CD4-positive, alpha-beta T cell treated with Interleukin-4 for 4 hours (primary cell): ENCODE measurements at regions not wholly inside any gene's neighbourhood (a gene's known extent, or its start where the extent isn't known, plus 50 kb on each side); places are given as distances from the start of the nearest gene placed in this dataset.

Experiments used
- DNase-seq: peaks from one replicate; pipeline ENCODE4 v3.0.0-alpha.2; 2020

DNA sequence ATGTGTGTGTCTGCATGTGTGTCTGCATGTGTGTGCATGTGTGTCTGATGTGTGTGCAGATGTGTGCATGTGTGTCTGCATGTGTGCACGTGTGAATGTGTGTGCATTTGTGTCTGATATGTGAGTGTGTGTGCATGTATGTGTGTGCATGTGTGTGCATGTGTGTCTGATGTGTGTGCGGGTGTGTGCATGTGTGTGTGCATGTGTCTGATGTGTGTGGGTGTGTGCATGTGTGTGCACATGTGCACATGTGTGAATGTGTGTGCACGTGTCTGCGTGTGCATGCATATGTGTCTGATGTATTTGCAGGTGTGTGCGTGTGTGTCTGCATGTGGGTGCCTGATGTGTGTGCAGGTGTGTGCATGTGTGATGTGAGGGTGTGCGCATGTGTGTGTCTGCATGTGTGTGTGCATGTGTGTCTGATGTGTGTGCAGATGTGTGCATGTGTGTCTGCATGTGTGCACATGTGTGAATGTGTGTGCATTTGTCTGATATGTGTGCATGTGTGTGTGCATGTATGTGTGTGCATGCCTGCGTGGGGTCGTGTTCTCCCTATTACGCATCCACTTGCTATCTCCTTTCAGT, 470.1 kb upstream of the HS6ST1 start:
- no peak for DNase-seq

DNA sequence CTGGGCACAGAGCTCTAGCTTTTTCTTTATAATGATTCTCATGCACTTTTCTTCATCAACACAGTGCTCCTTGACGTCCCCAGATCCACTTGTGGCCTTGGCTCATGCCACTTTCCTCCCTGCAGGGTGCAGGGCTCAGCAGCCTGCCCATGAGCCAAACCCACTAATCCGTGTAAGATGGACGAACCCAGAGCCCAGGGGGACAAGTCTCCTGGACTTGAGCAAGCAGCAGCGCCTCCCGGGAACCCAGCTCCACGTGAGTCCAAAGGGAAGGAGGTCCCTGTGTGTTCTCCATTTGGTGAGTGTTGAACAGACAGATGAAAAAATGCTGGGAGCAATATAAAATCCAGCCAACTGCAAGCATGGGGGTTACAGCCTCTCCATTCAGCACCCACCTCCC, 470.6 kb upstream of the HS6ST1 start:
- no peak for DNase-seq

DNA sequence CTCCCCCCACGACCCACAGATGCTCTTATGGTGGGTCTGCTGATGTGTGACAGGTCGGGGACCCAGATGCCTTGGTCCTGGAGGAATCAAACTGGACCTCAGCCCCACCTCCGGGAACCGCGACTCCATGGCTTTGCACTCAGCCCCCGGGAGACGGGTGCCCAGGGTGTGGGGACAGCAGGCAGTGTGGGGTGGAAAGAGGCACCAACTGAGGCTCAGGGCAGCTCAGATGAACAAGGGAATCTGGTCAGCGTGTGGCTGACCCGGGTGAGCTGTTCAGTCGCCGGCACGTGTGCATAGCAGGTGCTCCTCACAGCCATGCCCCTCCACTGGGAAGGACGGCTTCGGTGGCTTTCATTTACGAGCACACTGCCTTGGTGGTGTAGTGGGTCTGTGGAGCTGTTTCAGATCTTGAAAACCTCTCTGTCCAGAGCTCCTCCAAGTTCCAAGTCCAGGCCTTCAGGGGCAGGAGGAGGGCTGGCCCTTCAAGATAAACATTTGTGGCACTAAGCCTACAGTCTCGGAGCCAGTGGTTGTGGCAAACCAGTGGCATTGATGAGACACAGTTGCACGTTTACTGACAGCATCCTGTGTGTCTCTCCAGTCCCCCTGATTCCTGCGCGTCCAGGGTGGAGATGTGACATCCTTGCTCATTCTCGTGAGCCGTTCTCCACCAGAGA, 471.2 kb upstream of the HS6ST1 start:
- no peak for DNase-seq

DNA sequence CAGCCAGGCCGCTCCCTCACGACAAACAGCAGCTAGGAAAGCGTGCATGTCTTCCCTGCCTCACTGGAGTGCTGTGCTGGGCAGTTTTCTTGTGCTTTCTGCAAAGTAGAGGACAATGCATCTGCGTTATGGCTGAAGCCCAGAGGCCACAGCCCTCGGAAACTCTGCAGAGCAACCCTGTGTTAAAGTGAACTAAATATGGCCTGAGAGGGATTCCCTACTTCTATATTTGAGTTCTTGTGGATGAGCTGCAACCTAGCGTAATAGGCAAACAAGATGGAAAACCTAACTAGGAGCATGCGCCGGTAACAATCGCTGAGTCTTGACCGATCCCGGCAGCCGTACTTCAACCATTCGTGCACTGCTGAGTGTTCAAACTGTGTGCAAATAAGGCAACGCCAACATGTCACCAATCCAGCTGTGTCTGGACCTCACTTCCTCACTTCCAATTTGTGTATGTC, 471.9 kb upstream of the HS6ST1 start:
- no peak for DNase-seq

DNA sequence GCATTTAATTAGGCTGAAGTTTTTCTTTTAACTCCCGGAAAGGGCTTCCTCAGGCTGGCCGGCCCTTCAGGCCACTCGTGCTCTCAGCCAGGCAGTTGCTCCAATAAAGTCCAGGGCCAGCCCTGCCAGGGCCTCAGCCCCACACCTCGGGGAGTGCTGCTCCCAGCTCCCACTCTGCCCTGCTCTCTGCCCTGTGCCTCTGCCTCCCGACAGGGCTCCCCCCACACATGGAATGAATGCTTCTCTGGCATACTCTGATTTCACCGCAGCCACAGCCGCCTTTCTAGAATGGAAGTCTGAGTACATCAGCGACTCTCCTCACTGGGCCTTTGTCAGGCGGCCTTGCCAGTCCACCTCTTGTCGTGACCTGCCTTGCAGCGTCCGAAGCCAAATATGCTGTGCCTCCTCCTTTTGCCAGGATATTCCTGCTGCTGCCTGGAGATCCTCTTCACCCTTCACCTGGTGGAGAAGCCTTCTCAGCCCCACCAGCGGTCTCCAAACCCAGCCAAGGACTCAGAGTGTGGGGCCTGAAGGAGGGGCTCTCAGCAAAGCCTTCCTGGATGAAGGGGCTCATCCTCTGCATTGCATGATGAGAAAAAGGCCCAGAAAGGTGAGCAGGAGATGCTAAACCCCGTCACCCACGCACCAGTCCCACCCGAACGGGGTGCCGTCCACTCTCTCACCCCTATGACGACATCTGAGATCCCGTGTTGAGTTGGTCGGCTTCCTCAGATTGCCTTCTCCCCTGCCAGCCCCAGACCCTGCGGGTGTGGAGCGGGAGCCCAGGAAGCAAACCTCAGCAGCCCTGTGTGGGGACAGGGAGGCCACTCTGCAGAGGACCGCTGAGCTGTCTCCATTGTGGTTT, 472.7 kb upstream of the HS6ST1 start:
- DNase-seq, result no peak

DNA sequence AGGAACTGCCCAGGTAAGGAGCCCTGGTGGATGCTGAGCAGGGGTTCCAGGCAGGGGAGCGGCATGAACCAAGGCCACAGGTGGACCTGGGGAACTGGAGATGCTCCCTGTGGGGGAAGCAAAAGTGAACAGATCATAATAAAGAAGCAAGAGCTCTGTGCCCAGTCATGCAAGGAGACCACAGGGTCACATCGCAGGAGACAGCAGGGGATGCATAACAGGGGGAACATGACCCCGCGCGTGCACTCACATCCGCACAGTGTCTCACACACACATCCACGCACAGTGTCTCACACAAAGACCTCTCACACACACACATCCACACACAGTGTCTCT, 473.3 kb upstream of the HS6ST1 start:
- DNase-seq, result no peak

DNA sequence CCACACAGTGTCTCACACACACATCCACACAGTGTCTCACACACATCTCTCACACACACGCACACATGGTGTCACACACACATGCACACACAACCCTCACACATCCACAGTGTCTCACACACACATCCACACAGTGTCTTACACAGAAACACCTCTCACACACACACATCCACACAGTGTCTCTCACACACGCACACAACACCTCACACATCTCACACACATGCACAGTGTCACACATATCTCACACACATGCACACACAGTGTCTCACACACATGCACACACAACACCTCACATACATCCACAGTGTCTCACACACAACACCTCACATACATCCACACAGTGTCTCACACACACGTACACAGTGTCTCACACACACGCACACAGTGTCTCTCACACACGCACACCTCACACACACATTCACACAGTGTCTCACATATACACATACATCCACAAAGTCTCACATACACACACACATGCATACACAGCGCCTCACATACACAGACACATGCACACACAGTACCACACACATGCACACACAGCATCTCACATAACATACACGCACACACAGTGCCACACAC, 473.9 kb upstream of the HS6ST1 start:
- no peak for DNase-seq

DNA sequence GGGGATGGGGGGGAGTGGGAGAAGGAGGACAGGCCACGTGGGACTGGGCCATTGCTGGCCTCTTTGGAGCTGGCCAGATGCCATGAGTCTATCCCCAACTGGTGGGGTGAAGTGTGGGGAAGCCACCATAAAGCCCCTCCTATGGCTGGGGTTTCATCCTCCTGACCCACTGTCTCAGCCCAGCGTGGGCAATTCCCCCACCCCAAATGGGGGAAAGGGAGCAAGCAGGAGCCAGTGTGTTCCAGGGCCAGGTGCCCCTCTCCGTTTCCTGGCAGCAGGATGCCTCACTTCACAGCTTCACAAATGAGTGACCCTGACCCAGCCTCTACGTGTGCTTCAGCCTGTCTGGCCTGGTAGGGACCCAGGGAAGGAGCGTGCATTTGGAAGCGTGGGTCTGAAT, 474.7 kb upstream of the HS6ST1 start:
- DNase-seq, result no peak

DNA sequence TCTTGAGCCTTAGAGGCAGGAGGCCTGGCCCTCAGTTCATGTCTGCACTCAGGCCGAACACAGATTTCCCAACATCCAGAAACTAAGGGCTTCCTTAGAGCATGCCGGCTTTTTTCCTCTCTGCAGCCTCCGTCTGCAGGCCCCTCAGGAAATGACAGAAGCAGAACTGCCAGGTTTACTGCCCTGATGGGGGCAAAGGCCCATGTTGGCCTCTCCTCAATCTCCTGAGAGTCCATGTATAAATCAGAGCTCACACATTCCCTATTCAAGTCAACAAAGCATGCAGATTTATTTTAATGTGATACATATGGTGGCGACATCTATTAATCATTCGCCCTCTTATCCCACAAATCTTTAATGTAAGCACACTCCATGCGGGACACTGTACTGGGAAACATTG, 475.6 kb upstream of the HS6ST1 start:
- no peak for DNase-seq

DNA sequence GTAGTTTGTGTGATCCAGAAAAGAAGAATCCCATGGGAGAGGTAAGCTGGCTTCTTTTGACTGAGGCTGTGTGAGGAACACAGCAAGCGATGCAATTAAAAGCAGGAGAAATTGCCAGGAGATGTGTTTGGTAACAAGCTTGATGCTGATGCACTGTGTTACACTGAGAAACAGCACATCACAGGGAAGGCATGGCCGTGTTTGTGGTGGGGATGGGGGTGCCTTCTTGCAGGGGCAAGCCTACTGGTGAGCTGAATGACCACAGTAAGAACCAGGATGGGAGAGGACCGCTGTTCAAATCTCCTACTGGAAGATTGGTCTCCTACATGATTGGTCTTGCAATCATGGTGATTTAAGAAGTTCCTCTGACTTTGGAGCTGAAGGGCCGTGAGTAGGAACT, 477.7 kb upstream of the HS6ST1 start:
- no peak for DNase-seq

DNA sequence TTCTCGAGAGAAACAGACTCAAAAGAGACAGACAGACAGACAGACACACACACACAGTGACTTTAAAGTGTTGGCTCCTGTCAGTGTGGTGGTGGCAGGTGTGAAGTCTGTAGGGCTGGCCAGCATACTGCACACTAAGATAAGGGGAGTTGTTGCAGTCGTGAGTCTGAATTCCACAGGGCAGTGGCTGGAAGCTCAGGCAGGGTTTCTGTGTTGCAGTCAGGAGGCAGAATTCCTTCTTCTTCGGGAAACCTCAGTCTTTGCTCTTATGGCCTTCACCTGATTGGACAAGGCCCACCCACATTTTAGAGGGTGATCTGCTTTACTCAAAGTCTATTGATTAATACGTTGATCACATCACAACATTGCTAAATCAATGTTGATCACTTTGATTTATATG, 478.4 kb upstream of the HS6ST1 start:
- DNase-seq, result no peak

DNA sequence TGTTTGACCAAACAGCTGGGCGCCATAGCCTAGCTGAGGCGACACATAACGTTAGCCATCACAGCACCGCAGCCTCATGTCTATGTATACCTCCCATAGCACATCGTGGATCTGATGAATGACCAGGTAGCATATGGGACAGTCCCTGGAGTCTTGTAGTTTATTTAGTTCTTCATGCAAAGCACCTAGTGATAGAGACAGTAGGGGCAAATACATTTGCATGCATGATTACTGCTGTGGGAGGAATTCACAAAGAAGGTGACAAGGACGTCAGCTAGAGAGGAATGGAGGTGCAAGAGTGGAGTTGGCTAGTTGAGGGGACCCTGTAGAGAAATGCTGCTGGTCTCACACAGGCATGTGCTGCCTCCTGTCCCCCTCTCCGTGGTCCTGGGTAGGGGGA, 478.9 kb upstream of the HS6ST1 start:
- DNase-seq, result no peak

DNA sequence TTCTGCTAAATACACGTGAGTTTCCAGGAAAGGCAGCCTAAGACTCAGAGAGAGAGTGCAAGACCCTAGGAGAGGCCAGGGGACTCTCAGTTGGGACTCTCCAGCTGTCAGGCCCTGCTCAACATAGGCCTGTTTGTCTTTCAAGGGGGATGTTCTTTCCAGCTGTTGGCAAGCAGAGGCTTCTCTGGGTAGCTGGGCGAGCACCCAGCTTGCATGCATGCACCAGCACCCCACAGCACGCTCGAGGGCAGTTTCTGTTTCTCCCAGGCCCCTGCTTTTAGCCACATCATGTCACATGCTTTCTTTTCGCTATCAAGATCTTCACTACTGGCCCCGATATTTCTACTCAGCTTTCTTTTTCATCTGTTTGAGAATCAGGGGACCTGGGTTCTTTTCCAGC, 479.3 kb upstream of the HS6ST1 start:
- no peak for DNase-seq

DNA sequence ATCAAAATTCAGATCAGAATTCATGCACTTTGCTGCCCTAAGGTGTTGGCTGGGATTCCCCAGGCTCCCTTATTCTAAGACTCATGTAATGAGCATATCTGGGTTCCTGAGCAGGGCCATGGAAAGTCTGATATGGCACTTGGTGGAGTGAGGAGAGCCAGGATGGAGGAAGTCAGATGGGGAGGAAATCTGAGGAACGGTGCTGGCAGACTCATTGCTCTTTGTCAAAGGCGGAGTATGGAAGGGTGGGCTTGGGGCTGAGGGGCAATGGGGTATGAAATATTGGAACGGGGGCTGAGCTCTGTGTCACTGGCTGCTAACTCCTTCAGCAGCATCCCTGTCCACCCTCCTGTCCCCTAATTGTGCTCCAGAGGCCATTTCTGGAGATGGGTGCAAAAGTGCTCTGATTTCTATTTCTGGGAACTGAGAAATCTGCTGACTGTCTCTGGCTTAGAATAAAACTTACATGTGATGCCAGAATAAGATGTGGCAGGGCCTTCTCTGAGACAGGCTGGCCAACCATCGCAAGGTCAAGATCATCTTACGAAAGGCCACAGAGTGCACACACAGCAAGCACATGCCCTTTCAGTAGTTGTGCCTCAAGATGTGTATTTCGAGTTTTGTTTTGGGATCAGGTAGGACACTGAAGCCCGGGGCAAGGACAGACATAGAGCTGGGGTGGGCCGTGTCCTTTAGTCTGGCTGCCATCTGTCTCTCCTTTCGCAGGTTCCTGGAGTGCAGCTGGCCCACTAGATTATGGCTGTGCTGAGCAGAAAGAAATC, 480.0 kb upstream of the HS6ST1 start:
- DNase-seq, result no peak

DNA sequence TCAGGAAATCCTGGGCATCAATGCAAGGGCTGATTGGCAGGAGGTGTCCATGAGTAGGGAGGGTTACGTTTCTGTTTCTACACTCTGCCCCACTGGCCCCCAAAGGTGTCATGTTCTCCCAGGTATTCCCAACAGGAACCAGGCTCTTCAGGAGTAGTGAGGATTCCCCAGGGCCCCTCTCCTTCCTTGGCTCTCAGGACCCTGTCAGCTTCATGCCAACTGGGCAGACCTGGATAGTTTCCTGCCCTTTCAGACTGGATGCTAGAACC, 480.6 kb upstream of the HS6ST1 start:
- no peak for DNase-seq

DNA sequence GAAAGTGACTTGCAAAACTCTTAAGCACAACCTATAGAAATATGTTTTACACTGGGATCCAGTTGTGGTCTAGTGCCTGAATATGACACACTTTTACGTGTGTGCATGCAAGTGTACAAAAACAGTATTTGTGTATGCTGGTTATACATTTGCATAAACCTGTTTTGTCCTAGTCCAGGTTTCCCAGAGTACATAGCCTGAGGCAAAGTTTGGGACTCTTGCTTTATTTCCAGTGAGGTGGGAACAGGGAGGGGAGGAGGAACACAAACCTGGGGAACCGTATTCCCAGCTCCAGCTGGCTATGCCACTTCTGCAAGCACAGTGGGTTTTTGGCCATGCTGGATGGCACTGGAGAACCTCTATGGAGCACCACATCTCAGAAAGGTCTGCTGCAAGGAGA, 481.1 kb upstream of the HS6ST1 start:
- DNase-seq, result no peak

DNA sequence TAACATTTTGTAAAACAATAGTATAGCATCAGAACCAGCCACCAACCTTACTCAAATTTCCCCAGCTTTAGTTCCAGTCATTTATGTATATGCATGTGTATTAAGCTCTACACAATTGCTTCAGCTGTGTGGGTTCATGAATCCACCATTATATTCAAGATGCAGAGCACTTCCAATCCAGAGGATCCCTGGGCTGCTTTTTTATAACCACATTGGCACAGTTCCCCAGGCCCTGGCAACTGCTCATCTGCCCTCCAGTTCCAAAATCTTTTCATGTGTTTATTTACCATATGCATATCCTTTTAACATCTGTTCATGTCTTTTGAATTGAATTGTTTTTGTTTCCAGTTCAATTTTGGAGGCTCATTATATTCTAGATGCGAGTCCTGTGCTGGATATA, 482.9 kb upstream of the HS6ST1 start:
- no peak for DNase-seq

DNA sequence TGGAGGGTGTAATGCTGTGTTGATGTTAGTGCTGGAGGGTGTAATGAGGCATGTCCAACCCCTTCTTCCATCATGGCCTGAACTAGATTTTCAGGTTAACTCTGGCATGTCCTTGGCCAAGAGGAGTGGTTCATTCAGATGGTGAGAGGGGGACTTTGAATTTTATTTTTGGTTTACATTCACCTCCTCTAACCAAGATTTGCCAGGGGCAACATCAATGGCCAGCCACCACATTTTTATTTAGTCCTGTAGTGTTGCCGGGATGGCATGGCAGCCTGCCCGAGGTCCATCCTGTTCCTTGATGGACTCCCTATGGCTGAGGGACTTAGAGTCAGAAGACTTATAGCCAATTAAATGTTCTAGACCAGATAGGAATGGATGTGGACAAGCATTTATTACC, 484.6 kb upstream of the HS6ST1 start:
- DNase-seq, result no peak

DNA sequence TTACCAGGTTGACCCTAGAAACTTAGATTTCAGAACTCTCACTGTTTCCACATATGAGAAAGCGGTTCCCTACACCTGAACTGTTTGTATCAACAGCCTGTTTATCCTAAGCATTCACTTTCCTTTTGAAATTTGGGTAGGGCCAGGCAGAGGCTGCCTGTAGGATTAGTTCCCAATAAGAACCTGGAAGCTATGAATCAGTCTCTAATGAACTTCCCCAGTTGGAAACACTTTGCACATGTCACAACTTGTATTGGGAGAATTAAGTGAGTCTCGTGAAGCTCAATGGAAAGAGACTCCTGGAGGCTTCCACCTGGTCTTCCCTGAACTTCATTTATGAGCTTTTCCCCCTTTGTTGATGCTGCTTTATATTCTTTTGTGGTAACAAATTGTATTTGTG, 486.6 kb upstream of the HS6ST1 start:
- no peak for DNase-seq

DNA sequence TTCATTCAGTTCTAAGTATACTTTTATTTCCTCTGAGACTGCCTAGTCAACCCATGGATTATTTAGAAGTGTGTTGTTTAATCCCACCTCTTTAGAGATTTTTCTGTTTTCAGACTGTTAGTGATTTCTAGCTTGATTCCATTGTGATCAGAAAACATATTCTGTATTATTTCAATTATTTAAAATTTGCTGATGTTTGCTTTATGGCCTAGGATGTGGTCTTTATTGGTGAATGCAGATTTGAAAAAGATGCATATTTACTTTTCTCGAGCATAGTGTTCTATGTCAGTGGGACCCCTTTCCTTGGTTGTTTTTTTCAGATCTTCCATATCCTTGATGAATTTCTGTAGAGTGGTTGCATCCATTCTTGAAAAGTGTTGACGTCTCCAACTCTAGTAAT, 487.2 kb upstream of the HS6ST1 start:
- no peak for DNase-seq

DNA sequence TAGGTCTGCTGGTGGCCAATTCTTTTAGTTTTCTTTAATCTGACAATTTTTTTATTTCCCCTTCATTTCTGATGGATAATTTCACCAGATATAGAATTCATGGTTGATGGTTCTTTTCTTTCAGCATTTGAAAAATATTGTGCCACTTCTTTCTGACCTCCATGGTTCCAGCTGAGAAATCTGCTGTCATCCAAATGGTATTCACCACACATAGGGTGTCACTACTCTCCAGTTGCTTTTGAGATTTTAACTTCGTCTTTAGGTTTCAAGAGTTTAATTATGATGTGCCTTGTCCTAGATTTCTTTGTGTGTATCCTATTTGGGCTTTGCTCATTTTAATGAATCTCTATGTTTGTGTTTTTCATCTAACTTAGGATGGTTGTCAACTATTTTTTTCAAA, 488.6 kb upstream of the HS6ST1 start:
- no peak for DNase-seq

DNA sequence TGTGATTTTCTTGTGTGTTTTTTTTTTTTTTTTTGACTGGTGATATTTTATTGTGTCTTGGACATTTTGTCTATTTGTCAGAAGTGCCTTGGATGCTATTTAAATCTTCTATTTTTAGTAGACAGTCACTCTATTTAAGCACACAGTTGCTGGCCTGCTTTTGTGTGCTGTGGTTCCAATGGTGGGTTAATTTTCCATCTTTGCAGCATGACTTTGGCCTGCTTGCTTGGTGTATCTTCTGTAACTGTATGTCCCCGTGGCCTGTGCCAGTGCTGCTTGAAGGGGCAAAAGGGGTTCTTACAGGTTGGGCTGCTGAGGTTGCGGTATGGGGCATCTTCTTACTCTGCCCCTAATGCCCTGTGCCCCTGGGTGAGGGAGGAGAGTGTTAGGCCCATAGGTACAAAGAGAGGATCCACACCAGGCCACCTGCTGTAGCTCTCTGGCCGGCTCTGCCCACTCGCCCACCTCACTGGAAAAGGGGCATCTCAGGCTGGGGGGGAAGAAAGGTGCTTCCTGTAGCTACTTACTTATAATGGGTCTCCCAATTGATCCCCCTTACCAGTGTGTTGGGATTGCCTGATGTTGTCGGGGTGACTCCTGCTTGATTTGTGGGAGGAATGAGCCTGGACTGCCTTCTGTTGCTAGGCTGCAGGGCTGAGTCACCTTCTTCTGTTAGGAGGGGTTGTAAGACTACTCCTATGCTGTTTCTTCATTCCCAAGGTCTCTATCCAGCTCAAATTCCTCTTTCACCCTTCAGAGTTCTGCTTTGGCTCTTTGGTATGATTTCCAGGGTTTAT, 490.0 kb upstream of the HS6ST1 start:
- DNase-seq, result no peak

DNA sequence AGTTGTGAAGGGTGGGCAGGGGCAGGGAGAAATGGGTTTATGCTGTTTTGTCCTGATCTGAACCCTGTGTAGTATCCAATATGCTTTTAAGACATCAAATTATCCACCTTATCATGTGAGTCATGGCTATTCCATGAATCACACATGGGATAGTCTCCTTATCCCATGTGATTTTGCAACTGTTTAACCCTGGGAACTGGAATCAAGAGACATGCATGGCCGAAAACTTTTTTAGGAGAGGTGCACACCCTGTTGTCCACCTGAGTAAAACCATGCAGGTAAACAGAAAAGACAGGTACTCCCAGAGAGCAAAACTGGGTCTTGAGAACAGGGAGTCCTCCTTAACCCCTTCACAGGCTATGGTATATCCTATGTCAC, 490.6 kb upstream of the HS6ST1 start:
- DNase-seq, result no peak
